ENCODE measurements at regions not wholly inside any gene's neighbourhood (a gene's known extent, or its start where the extent isn't known, plus 50 kb on each side); places are given as distances from the start of the nearest gene placed in this dataset.

DNA sequence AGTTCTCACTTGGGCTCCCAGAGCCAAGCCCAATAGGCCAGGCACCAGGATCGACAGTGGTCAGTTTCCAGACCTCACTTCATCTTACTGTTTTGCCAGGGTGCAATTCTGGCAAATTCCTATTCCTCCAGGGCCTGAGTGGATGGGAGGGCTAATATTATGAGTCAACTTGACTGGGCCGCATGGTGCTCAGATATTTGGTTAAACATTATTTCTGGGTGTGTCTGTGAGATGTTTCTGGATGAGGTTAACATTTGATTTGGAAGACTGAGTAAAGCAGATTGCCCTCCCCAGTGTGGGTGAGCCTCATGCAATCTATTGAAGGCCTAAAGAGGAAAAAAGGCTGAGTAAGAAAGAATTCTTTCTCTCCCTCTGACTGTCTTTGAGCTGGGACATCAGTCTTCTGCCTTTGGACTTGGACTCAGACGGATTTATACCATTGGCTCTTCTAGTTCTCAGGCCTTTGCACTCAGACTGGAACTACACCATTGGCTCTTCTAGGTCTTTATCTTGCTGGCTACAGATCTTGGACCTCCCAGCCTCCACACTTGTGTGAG is 132.9 kb upstream of the ZBED5 start:
- TF ChIP-seq EZH2 (IDR thresholded peaks at IDR 0.05; ENCODE audit: borderline replicate concordance, low read depth, low read length, poor library complexity, severe bottlenecking), result no peak
- TF ChIP-seq, protein P1, sequence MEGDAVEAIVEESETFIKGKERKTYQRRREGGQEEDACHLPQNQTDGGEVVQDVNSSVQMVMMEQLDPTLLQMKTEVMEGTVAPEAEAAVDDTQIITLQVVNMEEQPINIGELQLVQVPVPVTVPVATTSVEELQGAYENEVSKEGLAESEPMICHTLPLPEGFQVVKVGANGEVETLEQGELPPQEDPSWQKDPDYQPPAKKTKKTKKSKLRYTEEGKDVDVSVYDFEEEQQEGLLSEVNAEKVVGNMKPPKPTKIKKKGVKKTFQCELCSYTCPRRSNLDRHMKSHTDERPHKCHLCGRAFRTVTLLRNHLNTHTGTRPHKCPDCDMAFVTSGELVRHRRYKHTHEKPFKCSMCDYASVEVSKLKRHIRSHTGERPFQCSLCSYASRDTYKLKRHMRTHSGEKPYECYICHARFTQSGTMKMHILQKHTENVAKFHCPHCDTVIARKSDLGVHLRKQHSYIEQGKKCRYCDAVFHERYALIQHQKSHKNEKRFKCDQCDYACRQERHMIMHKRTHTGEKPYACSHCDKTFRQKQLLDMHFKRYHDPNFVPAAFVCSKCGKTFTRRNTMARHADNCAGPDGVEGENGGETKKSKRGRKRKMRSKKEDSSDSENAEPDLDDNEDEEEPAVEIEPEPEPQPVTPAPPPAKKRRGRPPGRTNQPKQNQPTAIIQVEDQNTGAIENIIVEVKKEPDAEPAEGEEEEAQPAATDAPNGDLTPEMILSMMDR (conservative IDR thresholded peaks at IDR 0.05; ENCODE audit: low read depth, low read length), result no peak

Data from A673 (cell line).